ENCODE measurements at regions not wholly inside any gene's neighbourhood (a gene's known extent, or its start where the extent isn't known, plus 50 kb on each side); places are given as distances from the start of the nearest gene placed in this dataset.

DNA sequence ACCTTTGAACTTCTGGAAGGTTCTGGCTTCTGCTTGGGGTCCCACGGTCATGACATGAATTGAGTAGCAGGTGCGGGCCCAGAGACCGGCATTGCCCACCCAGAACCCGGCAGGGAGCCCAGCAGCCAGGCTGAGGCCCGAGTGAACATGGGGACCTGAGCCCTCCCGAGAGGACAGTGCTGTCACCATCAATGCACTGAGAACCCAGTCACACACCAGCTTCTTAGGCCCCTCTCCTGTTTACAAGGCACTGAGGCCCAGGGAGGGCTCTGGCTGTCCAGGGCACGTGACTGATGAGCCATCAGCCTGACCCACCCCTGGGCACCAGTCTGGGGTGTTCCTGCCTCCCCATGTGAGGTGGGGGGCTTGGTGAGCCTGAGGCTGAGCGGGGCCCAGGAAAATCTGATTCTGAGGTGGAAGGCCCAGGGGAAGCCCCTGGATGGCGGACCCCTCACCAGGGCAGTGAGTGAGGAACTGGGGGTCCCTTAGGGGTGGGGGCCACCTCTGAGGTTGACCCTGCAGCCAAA, 60.3 kb upstream of the RNU6ATAC start:
- H3K4me1 Mint-ChIP-seq = no peaks in the 10 kb centered on the region
- H3K36me3 Mint-ChIP-seq (ENCODE audit: low read depth) = no peaks in the 10 kb centered on the region
- Histone ChIP-seq H3K9me3 (ENCODE audit: control insufficient read depth, low read length) (no peaks in the 10 kb centered on the region), H3K27ac (ENCODE audit: low read depth, low read length) (no peak overlapping the region), H3K27me3 (ENCODE audit: control insufficient read depth, insufficient read depth, low read length, poor library complexity, severe bottlenecking) (no peaks in the 10 kb centered on the region), H3K4me3 (ENCODE audit: low read length) (no peak overlapping the region), H3K4me1 (ENCODE audit: control insufficient read depth, insufficient read depth, low read length) (no peaks in the 10 kb centered on the region), H3K9ac (ENCODE audit: extremely low read depth, low read length, poor library complexity, severe bottlenecking) (no peak overlapping the region), H3K36me3 (ENCODE audit: control insufficient read depth, insufficient read depth, low read length) (no peaks in the 10 kb centered on the region)
- no peak overlapping the region for H3K4me3 Mint-ChIP-seq
- no peaks in the 10 kb centered on the region for H3K27me3 Mint-ChIP-seq (ENCODE audit: insufficient read depth)
- WGBS, 2 experiments (ENCODE audit: insufficient coverage in 1 of 2, insufficient read length in 1 of 2) = 85 to 89% methylated on average over 6 to 9 of the region's 9 CpGs
- TF ChIP-seq, protein P1, sequence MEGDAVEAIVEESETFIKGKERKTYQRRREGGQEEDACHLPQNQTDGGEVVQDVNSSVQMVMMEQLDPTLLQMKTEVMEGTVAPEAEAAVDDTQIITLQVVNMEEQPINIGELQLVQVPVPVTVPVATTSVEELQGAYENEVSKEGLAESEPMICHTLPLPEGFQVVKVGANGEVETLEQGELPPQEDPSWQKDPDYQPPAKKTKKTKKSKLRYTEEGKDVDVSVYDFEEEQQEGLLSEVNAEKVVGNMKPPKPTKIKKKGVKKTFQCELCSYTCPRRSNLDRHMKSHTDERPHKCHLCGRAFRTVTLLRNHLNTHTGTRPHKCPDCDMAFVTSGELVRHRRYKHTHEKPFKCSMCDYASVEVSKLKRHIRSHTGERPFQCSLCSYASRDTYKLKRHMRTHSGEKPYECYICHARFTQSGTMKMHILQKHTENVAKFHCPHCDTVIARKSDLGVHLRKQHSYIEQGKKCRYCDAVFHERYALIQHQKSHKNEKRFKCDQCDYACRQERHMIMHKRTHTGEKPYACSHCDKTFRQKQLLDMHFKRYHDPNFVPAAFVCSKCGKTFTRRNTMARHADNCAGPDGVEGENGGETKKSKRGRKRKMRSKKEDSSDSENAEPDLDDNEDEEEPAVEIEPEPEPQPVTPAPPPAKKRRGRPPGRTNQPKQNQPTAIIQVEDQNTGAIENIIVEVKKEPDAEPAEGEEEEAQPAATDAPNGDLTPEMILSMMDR (conservative IDR thresholded peaks at IDR 0.05) = no peak
- no peaks in the 10 kb centered on the region for H3K9me3 Mint-ChIP-seq
- no peak for DNase-seq
- no peak overlapping the region for H3K27ac Mint-ChIP-seq

DNA sequence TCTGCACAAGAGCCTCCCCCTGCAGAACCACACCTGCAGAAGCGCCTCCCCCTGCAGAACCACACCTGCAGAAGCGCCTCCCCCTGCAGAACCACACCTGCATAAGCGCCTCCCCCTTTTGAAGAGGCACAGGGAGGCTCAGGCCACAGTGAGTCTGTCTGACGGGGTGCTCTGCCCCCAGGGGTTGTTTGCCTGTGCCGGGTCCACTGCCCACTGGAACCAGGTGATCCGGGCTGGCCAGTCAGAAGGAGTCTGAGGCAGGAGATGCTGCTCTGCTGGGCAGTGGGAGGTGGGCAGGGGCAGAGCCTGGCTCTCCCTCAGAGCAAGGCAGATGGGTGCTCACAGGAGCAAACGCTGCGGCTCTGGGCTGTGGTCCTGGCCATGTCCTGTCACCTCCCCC, 60.8 kb upstream of the RNU6ATAC start:
- Histone ChIP-seq H3K4me1 (ENCODE audit: control insufficient read depth, insufficient read depth, low read length) (no peaks in the 10 kb centered on the region), H3K9ac (ENCODE audit: extremely low read depth, low read length, poor library complexity, severe bottlenecking) (no peak overlapping the region), H3K27me3 (ENCODE audit: control insufficient read depth, insufficient read depth, low read length, poor library complexity, severe bottlenecking) (no peaks in the 10 kb centered on the region), H3K9me3 (ENCODE audit: control insufficient read depth, low read length) (no peaks in the 10 kb centered on the region), H3K4me3 (ENCODE audit: low read length) (no peak overlapping the region), H3K27ac (ENCODE audit: low read depth, low read length) (no peak overlapping the region), H3K36me3 (ENCODE audit: control insufficient read depth, insufficient read depth, low read length) (no peaks in the 10 kb centered on the region)
- TF ChIP-seq, protein P1 (conservative IDR thresholded peaks at IDR 0.05) = no peak
- WGBS, 2 experiments (ENCODE audit: insufficient coverage in 1 of 2, insufficient read length in 1 of 2) = 67 to 78% methylated on average over 1 to 8 of the region's 8 CpGs
- Mint-ChIP-seq H3K36me3 (ENCODE audit: low read depth) (no peaks in the 10 kb centered on the region), H3K4me3 (no peak overlapping the region), H3K27ac (no peak overlapping the region), H3K4me1 (no peaks in the 10 kb centered on the region), H3K27me3 (ENCODE audit: insufficient read depth) (no peaks in the 10 kb centered on the region), H3K9me3 (no peaks in the 10 kb centered on the region)
- DNase-seq = no peak

DNA sequence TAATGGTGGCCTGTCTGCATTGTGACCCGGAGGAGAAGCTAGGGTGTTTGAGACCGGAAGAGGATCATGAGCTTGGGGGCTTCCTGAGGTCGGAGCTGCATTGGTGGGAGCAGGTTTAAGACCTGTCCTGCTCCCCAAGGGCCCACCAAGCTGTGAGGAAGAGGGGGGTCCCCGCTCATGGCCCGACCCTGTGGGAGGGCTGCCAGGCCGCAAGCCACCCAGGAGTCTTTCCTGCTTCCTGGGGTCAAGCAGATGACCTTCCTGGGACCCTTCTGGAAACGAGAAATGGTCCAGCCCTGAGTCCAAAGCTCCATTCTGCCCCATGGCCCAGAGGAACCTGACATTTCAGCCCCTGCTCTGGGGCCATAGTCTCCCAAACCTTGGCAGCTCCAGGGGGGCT, 61.5 kb upstream of the RNU6ATAC start:
- no peak for DNase-seq
- H3K4me1 Mint-ChIP-seq = no peaks in the 10 kb centered on the region
- no peak overlapping the region for H3K4me3 ChIP-seq (ENCODE audit: low read length)
- no peak overlapping the region for H3K4me3 Mint-ChIP-seq
- no peaks in the 10 kb centered on the region for H3K9me3 ChIP-seq (ENCODE audit: control insufficient read depth, low read length)
- no peaks in the 10 kb centered on the region for H3K4me1 ChIP-seq (ENCODE audit: control insufficient read depth, insufficient read depth, low read length)
- no peaks in the 10 kb centered on the region for H3K27me3 ChIP-seq (ENCODE audit: control insufficient read depth, insufficient read depth, low read length, poor library complexity, severe bottlenecking)
- H3K9ac ChIP-seq (ENCODE audit: extremely low read depth, low read length, poor library complexity, severe bottlenecking) = no peak overlapping the region
- no peaks in the 10 kb centered on the region for H3K27me3 Mint-ChIP-seq (ENCODE audit: insufficient read depth)
- TF ChIP-seq, protein P1 (conservative IDR thresholded peaks at IDR 0.05) = no peak
- H3K27ac Mint-ChIP-seq = no peak overlapping the region
- 90 to 91% methylated on average over 2 to 7 of the region's 7 CpGs for WGBS, 2 experiments (ENCODE audit: insufficient coverage in 1 of 2, insufficient read length in 1 of 2)
- H3K36me3 Mint-ChIP-seq (ENCODE audit: low read depth) = no peaks in the 10 kb centered on the region
- no peak overlapping the region for H3K27ac ChIP-seq (ENCODE audit: low read depth, low read length)
- no peaks in the 10 kb centered on the region for H3K9me3 Mint-ChIP-seq
- H3K36me3 ChIP-seq (ENCODE audit: control insufficient read depth, insufficient read depth, low read length) = no peaks in the 10 kb centered on the region
